SJSA1 (cell line): ENCODE measurements at regions not wholly inside any gene's neighbourhood (a gene's known extent, or its start where the extent isn't known, plus 50 kb on each side); places are given as distances from the start of the nearest gene placed in this dataset.
"Not testable (repeated sequence)": the region's sequence is repeated elsewhere in the genome, so short reads cannot be mapped to it uniquely, and the experiment has no call there.

Experiments
- DNase-seq, 2 experiments: peaks; one replicate each; pipeline ENCODE4 v3.0.0-alpha.2; 2015 to 2020; ENCODE audit warnings: low spot score in 2 of 2, low read depth in 1 of 2
- H3K27ac ChIP-seq: fragments of 250-450 bp; sonication (Bioruptor Pico); 2 replicates; pipeline ENCODE4 v1.5.1; 2020; ENCODE audit warnings: mild to moderate bottlenecking, moderate library complexity
- H3K27me3 ChIP-seq: fragments of 250-450 bp; sonication (Bioruptor Pico); replicated peaks from 2 replicates; pipeline ENCODE4 v1.5.1; 2020; ENCODE audit warnings: mild to moderate bottlenecking, moderate library complexity
- H3K36me3 ChIP-seq: fragments of 250-450 bp; sonication (Bioruptor Pico); 2 replicates; pipeline ENCODE4 v1.5.1; 2020; ENCODE audit warnings: mild to moderate bottlenecking
- H3K4me1 ChIP-seq: fragments of 250-450 bp; sonication (Bioruptor Pico); replicated peaks from 2 replicates; pipeline ENCODE4 v1.6.1; 2021; ENCODE audit warnings: mild to moderate bottlenecking
- H3K4me3 ChIP-seq: fragments of 250-450 bp; sonication (Bioruptor Pico); 2 replicates; pipeline ENCODE4 v1.5.1; 2020; ENCODE audit warnings: mild to moderate bottlenecking
- H3K9me3 ChIP-seq: fragments of 250-450 bp; sonication (Bioruptor Pico); replicated peaks from 2 replicates; pipeline ENCODE4 v1.5.1; 2020; ENCODE audit warnings: mild to moderate bottlenecking

GRCh38 chr20:1731828-1732375 lies 74.3 kb upstream of the SIRPG start:
- H3K9me3 ChIP-seq, H3K4me1 ChIP-seq, DNase-seq, H3K27ac ChIP-seq, H3K36me3 ChIP-seq, H3K4me3 ChIP-seq: not testable (repeated sequence)
- H3K27me3 ChIP-seq: peaks cover 41% of the 10 kb centered on the region

GRCh38 chr20:1730981-1731711 lies 73.6 kb upstream of the SIRPG start:
- H3K36me3 ChIP-seq, H3K9me3 ChIP-seq, H3K27ac ChIP-seq, H3K4me3 ChIP-seq, DNase-seq, H3K4me1 ChIP-seq: not testable (repeated sequence)
- peaks cover 38% of the 10 kb centered on the region for H3K27me3 ChIP-seq

GRCh38 chr20:1727303-1727702 lies 69.7 kb upstream of the SIRPG start:
- DNase-seq, H3K4me3 ChIP-seq: not testable (repeated sequence)

GRCh38 chr20:1724901-1725300 lies 67.3 kb upstream of the SIRPG start:
- no peak overlapping the region for H3K27ac ChIP-seq
- no peaks in the 10 kb centered on the region for H3K36me3 ChIP-seq
- DNase-seq: no peak
- no peaks in the 10 kb centered on the region for H3K9me3 ChIP-seq
- no peaks in the 10 kb centered on the region; the same call in 1 of the 2 replicates for H3K27me3 ChIP-seq
- H3K4me1 ChIP-seq: no peaks in the 10 kb centered on the region
- no peak overlapping the region for H3K4me3 ChIP-seq

More at GRCh38 chr20:1727303-1727702, 69.7 kb upstream of the SIRPG start:
- H3K9me3 ChIP-seq, H3K4me1 ChIP-seq, H3K27ac ChIP-seq, H3K36me3 ChIP-seq, H3K27me3 ChIP-seq: not testable (repeated sequence)

- no peak overlapping the region for H3K27ac ChIP-seq
- no peaks in the 10 kb centered on the region for H3K36me3 ChIP-seq
- H3K9me3 ChIP-seq: no peaks in the 10 kb centered on the region
- DNase-seq: no peak
- no peaks in the 10 kb centered on the region for H3K4me1 ChIP-seq
- no peaks in the 10 kb centered on the region; the same call in 1 of the 2 replicates for H3K27me3 ChIP-seq
- no peak overlapping the region for H3K4me3 ChIP-seq
These were observed 65.0 kb upstream of the SIRPG start for GRCh38 chr20:1722513-1723050.

- Histone ChIP-seq H3K27me3 (no peaks in the 10 kb centered on the region; the same call in 1 of the 2 replicates), H3K27ac (no peak overlapping the region), H3K9me3 (no peaks in the 10 kb centered on the region), H3K36me3 (no peaks in the 10 kb centered on the region), H3K4me3 (no peak overlapping the region), H3K4me1 (no peaks in the 10 kb centered on the region)
- DNase-seq: no peak
These were observed 64.3 kb upstream of the SIRPG start for GRCh38 chr20:1721687-1722512.

GRCh38 chr20:1720845-1721475 lies 63.4 kb upstream of the SIRPG start:
- no peak for DNase-seq
- H3K4me1 ChIP-seq: no peaks in the 10 kb centered on the region
- no peaks in the 10 kb centered on the region for H3K9me3 ChIP-seq

GRCh38 chr20:1720226-1720625 lies 62.6 kb upstream of the SIRPG start:
- Histone ChIP-seq H3K27ac (no peak overlapping the region), H3K4me3 (no peak overlapping the region), H3K36me3 (no peaks in the 10 kb centered on the region), H3K4me1 (no peaks in the 10 kb centered on the region), H3K27me3 (no peaks in the 10 kb centered on the region; the same call in 1 of the 2 replicates), H3K9me3 (no peaks in the 10 kb centered on the region)
- no peak for DNase-seq

More at GRCh38 chr20:1720845-1721475, 63.4 kb upstream of the SIRPG start:
- Histone ChIP-seq H3K27ac (no peak overlapping the region), H3K27me3 (no peaks in the 10 kb centered on the region; the same call in 1 of the 2 replicates), H3K36me3 (no peaks in the 10 kb centered on the region), H3K4me3 (no peak overlapping the region)

GRCh38 chr20:1718604-1719384 lies 61.2 kb upstream of the SIRPG start:
- Histone ChIP-seq H3K36me3 (no peaks in the 10 kb centered on the region), H3K9me3 (no peaks in the 10 kb centered on the region), H3K4me1 (no peaks in the 10 kb centered on the region), H3K4me3 (no peak overlapping the region), H3K27me3 (no peaks in the 10 kb centered on the region; the same call in 1 of the 2 replicates), H3K27ac (no peak overlapping the region)
- DNase-seq: no peak

GRCh38 chr20:1712634-1713624 lies 55.4 kb upstream of the SIRPG start:
- no peaks in the 10 kb centered on the region for H3K36me3 ChIP-seq
- no peak for DNase-seq
- H3K27ac ChIP-seq: no peak overlapping the region
- no peaks in the 10 kb centered on the region for H3K9me3 ChIP-seq
- H3K4me3 ChIP-seq: no peak overlapping the region
- peaks cover 12% of the 10 kb centered on the region; the same call in 1 of the 2 replicates for H3K27me3 ChIP-seq
- no peaks in the 10 kb centered on the region for H3K4me1 ChIP-seq

GRCh38 chr20:1711826-1712601 lies 54.4 kb upstream of the SIRPG start:
- Histone ChIP-seq H3K4me3 (no peak overlapping the region), H3K36me3 (no peaks in the 10 kb centered on the region), H3K4me1 (no peaks in the 10 kb centered on the region), H3K27me3 (peaks cover 12% of the 10 kb centered on the region; the same call in 1 of the 2 replicates), H3K27ac (no peak overlapping the region), H3K9me3 (no peaks in the 10 kb centered on the region)
- DNase-seq: no peak
